DMS153 treated with DMSO at 0.1 percent for 48 hours (cell line): ENCODE measurements at regions not wholly inside any gene's neighbourhood (a gene's known extent, or its start where the extent isn't known, plus 50 kb on each side); places are given as distances from the start of the nearest gene placed in this dataset.

ENCODE experiments used
- DNase-seq: peaks from one replicate; lab custom pipeline; 2025; ENCODE audit not compliant: unreplicated experiment; lab: John Stamatoyannopoulos, UW

GRCh38 chr3:106582151-106582550 is 713.3 kb upstream of the CBLB start:
- DNase-seq: no peak

- DNase-seq: no peak
These were observed 718.7 kb upstream of the CBLB start for GRCh38 chr3:106587551-106587950.

GRCh38 chr3:106588739-106589138 is 719.9 kb upstream of the CBLB start:
- DNase-seq: no peak

GRCh38 chr3:106589311-106589942 is 720.6 kb upstream of the CBLB start:
- DNase-seq: no peak

- DNase-seq: no peak
These were observed 721.4 kb upstream of the CBLB start for GRCh38 chr3:106590216-106590615.

GRCh38 chr3:106593381-106593780 is 724.6 kb upstream of the CBLB start:
- no peak for DNase-seq

- peak; percentile 63 for DNase-seq
These were observed 741.0 kb upstream of the CBLB start for GRCh38 chr3:106609666-106610301.

- no peak for DNase-seq
These were observed 741.6 kb upstream of the CBLB start for GRCh38 chr3:106610362-106610959.

GRCh38 chr3:106611116-106611515 is 742.3 kb upstream of the CBLB start:
- DNase-seq: no peak

GRCh38 chr3:106611841-106612240 is 743.0 kb upstream of the CBLB start:
- no peak for DNase-seq

- DNase-seq: no peak
These were observed 747.7 kb upstream of the CBLB start for GRCh38 chr3:106616556-106616955.

- no peak for DNase-seq
These were observed 748.5 kb upstream of the CBLB start for GRCh38 chr3:106617276-106617675.

GRCh38 chr3:106620646-106621045 is 751.8 kb upstream of the CBLB start:
- DNase-seq: no peak

GRCh38 chr3:106624154-106624553 is 753.1 kb upstream of the CCDC54 start:
- DNase-seq: no peak

- no peak for DNase-seq
These were observed 748.8 kb upstream of the CCDC54 start for GRCh38 chr3:106628407-106628806.

GRCh38 chr3:106629215-106629832 is 747.9 kb upstream of the CCDC54 start:
- no peak for DNase-seq

- no peak for DNase-seq
These were observed 745.7 kb upstream of the CCDC54 start for GRCh38 chr3:106631373-106632108.

- no peak for DNase-seq
These were observed 742.0 kb upstream of the CCDC54 start for GRCh38 chr3:106635271-106635670.

GRCh38 chr3:106635826-106636225 is 741.4 kb upstream of the CCDC54 start:
- DNase-seq: no peak

GRCh38 chr3:106640353-106640752 is 736.9 kb upstream of the CCDC54 start:
- no peak for DNase-seq

GRCh38 chr3:106642161-106642560 is 735.1 kb upstream of the CCDC54 start:
- no peak for DNase-seq
